Mesendoderm (in vitro differentiated cells): ENCODE measurements at regions not wholly inside any gene's neighbourhood (a gene's known extent, or its start where the extent isn't known, plus 50 kb on each side); places are given as distances from the start of the nearest gene placed in this dataset.

ENCODE experiments used
- DNase-seq: peaks from one replicate; pipeline ENCODE4 v3.0.0; 2013
- H2AK5ac ChIP-seq: 2 replicates; pipeline ENCODE4 v1.6.1; 2013; ENCODE audit warnings: low read length, inconsistent platforms
- H2BK120ac ChIP-seq: 2 replicates; pipeline ENCODE4 v1.6.1; 2013; ENCODE audit warnings: low read depth, mild to moderate bottlenecking, low read length, moderate library complexity, mixed read lengths
- H2BK15ac ChIP-seq: replicated peaks from 2 replicates; pipeline ENCODE4 v1.6.1; 2013; ENCODE audit warnings: low read depth, mild to moderate bottlenecking, moderate library complexity
- H2BK5ac ChIP-seq: 2 replicates; pipeline ENCODE4 v1.6.1; 2013; ENCODE audit warnings: low read length, inconsistent platforms
- H3K18ac ChIP-seq: 2 replicates; pipeline ENCODE4 v1.6.1; 2013; ENCODE audit warnings: mild to moderate bottlenecking, low read length, mixed read lengths
- H3K23ac ChIP-seq: one replicate; pipeline ENCODE4 v1.6.1; 2013; ENCODE audit warnings: low read length
- H3K27ac ChIP-seq: 2 replicates; pipeline ENCODE4 v1.5.1; 2013; ENCODE audit warnings: low read depth, mild to moderate bottlenecking, inconsistent platforms, low read length, moderate library complexity
- H3K27me3 ChIP-seq: 2 replicates; pipeline ENCODE4 v1.6.1; 2013; ENCODE audit warnings: low read length, control low read depth, mild to moderate bottlenecking, inconsistent platforms; ENCODE audit not compliant: insufficient read depth, poor library complexity
- H3K36me3 ChIP-seq: 2 replicates; pipeline ENCODE4 v1.6.1; 2013; ENCODE audit warnings: low read length, inconsistent platforms; ENCODE audit not compliant: control insufficient read depth, insufficient read depth
- H3K4ac ChIP-seq: one replicate; pipeline ENCODE4 v1.6.1; 2013; ENCODE audit warnings: low read depth, mild to moderate bottlenecking, low read length, moderate library complexity
- H3K4me1 ChIP-seq: 2 replicates; pipeline ENCODE4 v1.6.1; 2013; ENCODE audit warnings: low read depth, low read length, inconsistent platforms; ENCODE audit not compliant: control insufficient read depth
- H3K4me2 ChIP-seq: 2 replicates; pipeline ENCODE4 v1.6.1; 2013; ENCODE audit warnings: low read length
- H3K4me3 ChIP-seq: 2 replicates; pipeline ENCODE4 v1.5.1; 2013; ENCODE audit warnings: mild to moderate bottlenecking, low read length
- H3K56ac ChIP-seq: one replicate; pipeline ENCODE4 v1.6.1; 2013; ENCODE audit warnings: low read length
- H3K79me1 ChIP-seq: 2 replicates; pipeline ENCODE4 v1.6.1; 2013; ENCODE audit warnings: low read length, inconsistent platforms
- H3K79me2 ChIP-seq: 2 replicates; pipeline ENCODE4 v1.6.1; 2013; ENCODE audit warnings: mild to moderate bottlenecking, low read length; ENCODE audit not compliant: control insufficient read depth, insufficient read depth
- H3K9ac ChIP-seq: 2 replicates; pipeline ENCODE4 v1.6.1; 2013; ENCODE audit warnings: low read length, inconsistent platforms
- H4K5ac ChIP-seq: one replicate; pipeline ENCODE4 v1.6.1; 2013; ENCODE audit warnings: low read length
- H4K8ac ChIP-seq: one replicate; pipeline ENCODE4 v1.6.1; 2013; ENCODE audit warnings: low read depth, mild to moderate bottlenecking, control low read depth, low read length, moderate library complexity
- WGBS: extraction: QIAGEN DNeasy Blood & Tissue Kit; methylation state at CpG from one replicate; pipeline ENCODE4 v1.1.7; 2013; ENCODE audit warnings: low lambda C conversion rate, missing lambda C conversion rate; ENCODE audit not compliant: insufficient coverage; ENCODE audit errors: extremely low coverage; 5-methylcytosine and 5-hydroxymethylcytosine counted together

DNA sequence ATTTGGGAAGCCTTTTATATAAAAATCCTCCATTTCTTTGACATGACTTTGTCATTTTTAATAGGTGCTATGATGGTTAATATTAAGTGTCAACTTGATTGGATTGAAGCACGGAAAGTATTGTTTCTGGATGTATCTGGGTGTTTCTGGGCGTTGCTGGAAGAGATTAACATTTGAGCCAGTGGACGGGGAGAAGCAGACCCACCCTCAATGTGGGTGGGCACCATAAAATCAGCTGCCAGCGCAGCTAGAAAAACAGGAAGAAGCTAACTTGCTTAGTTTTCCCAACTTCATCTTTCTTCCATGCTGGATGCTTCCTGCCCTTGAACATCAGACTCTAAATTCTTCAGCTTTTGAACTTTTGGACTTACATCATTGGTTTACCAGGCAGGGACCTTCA lies 1003.0 kb downstream of the SORCS3 start:
- Histone ChIP-seq H3K79me2 (no peaks in the 10 kb centered on the region), H4K5ac (no peak overlapping the region), H3K4me1 (no peaks in the 10 kb centered on the region), H4K8ac (no peak overlapping the region), H2BK5ac (no peak overlapping the region), H2AK5ac (no peak overlapping the region), H3K4ac (no peak overlapping the region), H3K27me3 (no peaks in the 10 kb centered on the region), H3K56ac (no peak overlapping the region), H3K36me3 (no peaks in the 10 kb centered on the region), H3K18ac (no peak overlapping the region), H3K79me1 (no peaks in the 10 kb centered on the region), H2BK120ac (no peak overlapping the region), H3K23ac (no peak overlapping the region), H3K4me3 (no peak overlapping the region), H3K4me2 (no peak overlapping the region), H2BK15ac (no peak overlapping the region), H3K27ac (no peak overlapping the region), H3K9ac (no peak overlapping the region)
- WGBS, result no CpG with 5 or more reads among the region's 4 CpGs
- DNase-seq, result no peak

DNA sequence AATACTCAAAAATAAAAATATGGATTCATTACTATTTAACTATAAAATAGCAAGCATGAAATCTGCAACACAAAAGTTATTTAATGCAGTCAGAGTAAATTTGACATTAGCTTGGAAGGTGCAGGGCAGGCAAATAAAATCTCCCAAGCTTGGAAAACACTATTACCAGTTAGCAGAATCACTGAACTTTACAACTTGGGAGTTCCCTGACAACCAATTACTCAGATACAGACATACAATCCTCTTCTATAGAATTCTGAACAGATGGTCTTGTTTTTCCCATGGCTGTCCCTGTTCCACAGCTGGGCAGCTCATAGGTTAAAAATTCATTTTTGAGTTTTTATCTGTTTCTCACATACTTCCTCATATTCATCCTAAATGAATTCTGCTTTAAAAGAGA lies 1002.6 kb downstream of the SORCS3 start:
- H3K23ac ChIP-seq, result no peak overlapping the region
- no peak overlapping the region for H3K9ac ChIP-seq
- no peak overlapping the region for H4K8ac ChIP-seq
- no peaks in the 10 kb centered on the region for H3K79me2 ChIP-seq
- no peak overlapping the region for H3K4me2 ChIP-seq
- H2BK15ac ChIP-seq, result no peak overlapping the region
- no peak overlapping the region for H2AK5ac ChIP-seq
- no peak overlapping the region for H3K56ac ChIP-seq
- H3K27me3 ChIP-seq, result no peaks in the 10 kb centered on the region
- H3K4me3 ChIP-seq, result no peak overlapping the region
- H3K36me3 ChIP-seq, result no peaks in the 10 kb centered on the region
- DNase-seq, result no peak
- no peak overlapping the region for H3K27ac ChIP-seq
- H3K4me1 ChIP-seq, result no peaks in the 10 kb centered on the region
- no peak overlapping the region for H3K4ac ChIP-seq
- no peaks in the 10 kb centered on the region for H3K79me1 ChIP-seq
- H2BK120ac ChIP-seq, result no peak overlapping the region
- no peak overlapping the region for H4K5ac ChIP-seq
- H2BK5ac ChIP-seq, result no peak overlapping the region
- no peak overlapping the region for H3K18ac ChIP-seq

DNA sequence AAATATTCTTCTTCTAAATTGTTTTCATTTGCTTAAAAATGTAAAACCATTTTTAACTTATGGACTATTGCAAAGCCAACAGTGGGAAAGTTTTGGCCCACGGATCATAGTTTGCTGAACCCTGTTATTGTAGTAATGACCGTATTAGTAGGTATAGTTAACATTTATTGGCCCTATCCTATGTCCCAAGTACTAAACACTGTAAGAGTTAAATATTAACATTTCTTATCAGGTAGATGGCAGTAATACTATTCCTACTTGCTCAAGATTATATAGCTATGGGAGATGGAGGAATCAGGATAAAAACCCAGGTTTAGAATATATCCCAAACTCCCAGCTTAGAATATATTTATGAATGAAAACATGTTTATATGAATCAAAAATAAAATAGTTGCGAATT lies 993.2 kb downstream of the SORCS3 start:
- DNase-seq, result no peak

DNA sequence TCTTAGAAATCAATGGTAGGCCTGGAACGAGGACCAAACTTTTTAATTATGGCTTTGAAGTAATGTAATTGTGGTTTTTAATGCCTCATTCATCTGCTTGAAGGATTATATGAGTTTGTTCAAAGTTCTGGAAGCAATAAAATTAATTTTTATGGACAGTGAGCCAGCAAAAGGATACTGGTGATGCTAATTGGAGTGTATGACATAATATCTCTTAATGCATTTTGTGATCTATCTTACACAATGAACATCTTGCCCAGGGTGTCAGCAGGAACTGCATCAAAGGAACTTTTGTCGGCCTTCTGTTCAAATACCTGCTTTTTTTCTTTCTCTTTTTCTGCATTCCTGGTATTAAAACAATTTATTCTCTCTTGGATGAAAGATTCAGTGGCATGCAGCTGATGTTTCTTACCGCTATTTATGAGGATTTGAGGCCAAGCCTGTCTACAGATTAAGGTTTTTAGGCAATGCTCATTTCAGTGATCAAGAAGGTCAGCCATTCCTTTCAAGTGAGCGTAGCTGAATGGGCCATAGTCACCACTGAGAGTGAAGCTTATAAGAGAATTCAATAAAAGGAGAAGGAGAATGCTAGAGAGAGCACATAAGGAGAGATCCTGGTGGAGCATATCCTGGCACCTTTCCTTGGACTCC lies 974.8 kb downstream of the SORCS3 start:
- Histone ChIP-seq H3K56ac (no peak overlapping the region), H3K27ac (no peak overlapping the region), H2BK15ac (no peak overlapping the region), H3K27me3 (no peaks in the 10 kb centered on the region), H4K5ac (no peak overlapping the region), H3K36me3 (no peaks in the 10 kb centered on the region), H2BK120ac (no peak overlapping the region), H3K79me1 (no peaks in the 10 kb centered on the region), H3K4me1 (no peaks in the 10 kb centered on the region), H2AK5ac (no peak overlapping the region), H4K8ac (no peak overlapping the region), H2BK5ac (no peak overlapping the region), H3K79me2 (no peaks in the 10 kb centered on the region), H3K4ac (no peak overlapping the region), H3K4me3 (no peak overlapping the region), H3K9ac (no peak overlapping the region), H3K23ac (no peak overlapping the region), H3K4me2 (no peak overlapping the region), H3K18ac (no peak overlapping the region)
- WGBS, result no CpG with 5 or more reads among the region's 4 CpGs
- DNase-seq, result no peak

More for the DNA sequence above, 993.2 kb downstream of the SORCS3 start:
- Histone ChIP-seq H3K9ac (no peak overlapping the region), H3K27me3 (no peaks in the 10 kb centered on the region), H3K23ac (no peak overlapping the region), H2AK5ac (no peak overlapping the region), H2BK120ac (no peak overlapping the region), H3K56ac (no peak overlapping the region), H3K4ac (no peak overlapping the region), H3K36me3 (no peaks in the 10 kb centered on the region), H3K18ac (no peak overlapping the region), H3K4me3 (no peak overlapping the region), H3K27ac (no peak overlapping the region), H2BK5ac (no peak overlapping the region), H3K4me1 (no peaks in the 10 kb centered on the region), H4K5ac (no peak overlapping the region), H3K79me1 (no peaks in the 10 kb centered on the region), H4K8ac (no peak overlapping the region), H3K4me2 (no peak overlapping the region), H3K79me2 (no peaks in the 10 kb centered on the region), H2BK15ac (no peak overlapping the region)
- no CpG with 5 or more reads among the region's 3 CpGs for WGBS

DNA sequence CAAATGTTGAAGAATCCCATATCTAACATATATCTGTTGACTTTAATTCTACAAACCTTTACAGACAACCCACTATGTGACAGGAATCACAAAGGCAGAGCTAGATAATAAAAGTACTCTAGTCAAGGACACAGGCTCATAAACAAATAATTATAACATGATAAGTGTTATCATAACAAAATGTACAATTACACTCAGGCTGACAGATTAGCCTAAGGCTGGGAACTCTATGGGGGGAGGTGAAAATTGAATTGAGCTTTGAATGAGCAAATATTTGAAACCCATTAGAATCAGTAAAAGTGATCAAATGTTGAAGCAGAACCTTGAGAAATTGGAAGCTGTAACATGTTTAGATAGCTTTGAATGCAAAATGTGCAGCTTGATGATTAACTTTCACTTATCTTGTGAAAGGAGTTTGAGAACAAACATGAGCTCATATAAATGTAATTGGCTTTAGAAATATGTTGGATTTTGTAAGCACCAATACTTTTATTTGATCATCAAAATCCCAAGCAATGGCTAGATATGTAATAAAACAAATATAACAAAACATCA lies 970.2 kb downstream of the SORCS3 start:
- no peaks in the 10 kb centered on the region for H3K79me1 ChIP-seq
- no peaks in the 10 kb centered on the region for H3K79me2 ChIP-seq
- H3K27ac ChIP-seq, result no peak overlapping the region
- no peak overlapping the region for H3K4me2 ChIP-seq
- no peak for DNase-seq
- no peaks in the 10 kb centered on the region for H3K27me3 ChIP-seq
- no peak overlapping the region for H2BK120ac ChIP-seq
- H3K4me3 ChIP-seq, result no peak overlapping the region
- no peak overlapping the region for H2AK5ac ChIP-seq
- no peak overlapping the region for H3K9ac ChIP-seq
- H3K23ac ChIP-seq, result no peak overlapping the region
- no peak overlapping the region for H3K4ac ChIP-seq
- H2BK15ac ChIP-seq, result no peak overlapping the region
- no peak overlapping the region for H4K5ac ChIP-seq
- H3K36me3 ChIP-seq, result no peaks in the 10 kb centered on the region
- no peaks in the 10 kb centered on the region for H3K4me1 ChIP-seq
- no peak overlapping the region for H2BK5ac ChIP-seq
- no peak overlapping the region for H4K8ac ChIP-seq
- H3K18ac ChIP-seq, result no peak overlapping the region
- no peak overlapping the region for H3K56ac ChIP-seq

DNA sequence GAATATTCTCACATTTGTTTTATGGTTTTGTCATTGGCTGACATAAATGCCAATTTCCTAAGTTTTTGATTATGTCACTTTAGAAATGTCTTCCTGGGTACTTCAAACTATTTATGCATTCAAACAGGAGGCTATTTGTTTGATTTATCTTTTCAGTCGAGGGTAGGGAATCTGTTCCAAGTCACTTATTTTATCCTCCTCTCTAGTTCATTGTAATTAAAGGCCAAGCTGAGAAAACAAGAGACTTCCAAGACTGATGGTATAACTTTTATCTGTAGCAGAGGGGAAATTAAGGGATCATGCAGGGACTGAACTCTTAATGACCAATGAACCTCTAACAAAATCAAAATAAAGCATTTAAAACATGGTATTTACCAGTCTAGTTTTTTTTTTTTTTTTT lies 968.4 kb downstream of the SORCS3 start:
- no peaks in the 10 kb centered on the region for H3K79me2 ChIP-seq
- H3K79me1 ChIP-seq, result no peaks in the 10 kb centered on the region
- no CpG with 5 or more reads among the region's 1 CpG for WGBS
- no peak overlapping the region for H2BK15ac ChIP-seq
- H3K18ac ChIP-seq, result no peak overlapping the region
- no peak overlapping the region for H2BK5ac ChIP-seq
- H3K4ac ChIP-seq, result no peak overlapping the region
- no peaks in the 10 kb centered on the region for H3K4me1 ChIP-seq
- no peak overlapping the region for H2BK120ac ChIP-seq
- no peak overlapping the region for H3K4me3 ChIP-seq
- H3K4me2 ChIP-seq, result no peak overlapping the region
- H3K36me3 ChIP-seq, result no peaks in the 10 kb centered on the region
- no peak overlapping the region for H3K9ac ChIP-seq
- H3K56ac ChIP-seq, result no peak overlapping the region
- no peak for DNase-seq
- no peak overlapping the region for H2AK5ac ChIP-seq
- H3K27me3 ChIP-seq, result no peaks in the 10 kb centered on the region
- H3K27ac ChIP-seq, result no peak overlapping the region
- H4K5ac ChIP-seq, result no peak overlapping the region
- H3K23ac ChIP-seq, result no peak overlapping the region
- no peak overlapping the region for H4K8ac ChIP-seq
